ENCODE measurements at regions not wholly inside any gene's neighbourhood (a gene's known extent, or its start where the extent isn't known, plus 50 kb on each side); places are given as distances from the start of the nearest gene placed in this dataset.
A peak's percentile ranks its signal among the peaks of the same experiment; 100 is the strongest.

DNA sequence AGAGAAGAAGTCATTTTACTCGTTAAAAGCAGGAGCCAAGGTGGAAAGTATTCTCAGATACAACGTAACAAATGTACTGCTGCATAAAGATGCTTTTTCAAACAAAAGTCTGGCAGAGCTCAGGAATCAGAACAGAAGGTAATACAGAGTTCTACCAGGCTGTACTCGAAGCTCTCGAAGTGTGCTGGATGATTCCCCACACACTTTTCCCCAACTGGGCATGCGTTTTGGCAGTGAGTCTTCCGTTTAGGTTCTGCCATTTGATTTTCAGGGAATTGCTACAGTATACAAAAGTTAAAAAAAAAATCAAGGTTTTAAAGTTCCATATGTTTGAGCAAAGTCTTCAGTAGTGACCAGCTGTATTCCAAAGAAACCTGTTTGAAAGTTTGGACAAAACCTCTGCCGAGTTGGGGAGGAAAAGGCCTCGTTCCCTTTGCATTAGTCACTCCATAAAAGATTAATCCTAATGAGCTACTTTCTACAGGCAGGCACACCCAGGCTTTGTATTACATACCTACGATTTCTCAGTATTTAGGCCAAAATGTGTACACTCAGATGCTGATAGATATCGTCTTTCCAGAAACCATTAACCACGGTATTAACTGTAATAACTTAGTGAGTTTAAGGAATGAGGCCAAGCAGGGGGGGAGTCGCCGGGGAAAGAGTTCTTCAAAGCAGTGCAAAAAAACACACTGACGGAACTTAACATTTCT is 477.1 kb downstream of the LMO4 start:
- Mint-ChIP-seq H3K27me3 (ENCODE audit: low read depth) (no peaks in the 10 kb centered on the region), H3K27ac (ENCODE audit: unreplicated experiment) (peak overlapping the region; percentile 53), H3K4me3 (no peak overlapping the region), H3K4me1 (peaks cover 3% of the 10 kb centered on the region), H3K36me3 (ENCODE audit: low read depth) (no peaks in the 10 kb centered on the region), H3K9me3 (no peaks in the 10 kb centered on the region)
- no peak for DNase-seq (ENCODE audit: low read depth, low spot score)
- TF ChIP-seq, protein P1, sequence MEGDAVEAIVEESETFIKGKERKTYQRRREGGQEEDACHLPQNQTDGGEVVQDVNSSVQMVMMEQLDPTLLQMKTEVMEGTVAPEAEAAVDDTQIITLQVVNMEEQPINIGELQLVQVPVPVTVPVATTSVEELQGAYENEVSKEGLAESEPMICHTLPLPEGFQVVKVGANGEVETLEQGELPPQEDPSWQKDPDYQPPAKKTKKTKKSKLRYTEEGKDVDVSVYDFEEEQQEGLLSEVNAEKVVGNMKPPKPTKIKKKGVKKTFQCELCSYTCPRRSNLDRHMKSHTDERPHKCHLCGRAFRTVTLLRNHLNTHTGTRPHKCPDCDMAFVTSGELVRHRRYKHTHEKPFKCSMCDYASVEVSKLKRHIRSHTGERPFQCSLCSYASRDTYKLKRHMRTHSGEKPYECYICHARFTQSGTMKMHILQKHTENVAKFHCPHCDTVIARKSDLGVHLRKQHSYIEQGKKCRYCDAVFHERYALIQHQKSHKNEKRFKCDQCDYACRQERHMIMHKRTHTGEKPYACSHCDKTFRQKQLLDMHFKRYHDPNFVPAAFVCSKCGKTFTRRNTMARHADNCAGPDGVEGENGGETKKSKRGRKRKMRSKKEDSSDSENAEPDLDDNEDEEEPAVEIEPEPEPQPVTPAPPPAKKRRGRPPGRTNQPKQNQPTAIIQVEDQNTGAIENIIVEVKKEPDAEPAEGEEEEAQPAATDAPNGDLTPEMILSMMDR (conservative IDR thresholded peaks at IDR 0.05) = no peak

GRCh38 chr1:87806379-87807094 is 477.9 kb downstream of the LMO4 start:
- Mint-ChIP-seq H3K4me1 (peaks cover 8% of the 10 kb centered on the region), H3K4me3 (no peak overlapping the region)

GRCh38 chr1:87810166-87810565 is 481.5 kb downstream of the LMO4 start:
- TF ChIP-seq, protein P1 (conservative IDR thresholded peaks at IDR 0.05) = no peak
- no peaks in the 10 kb centered on the region for H3K27me3 Mint-ChIP-seq (ENCODE audit: low read depth)
- H3K4me3 Mint-ChIP-seq = no peak overlapping the region
- peaks cover 3% of the 10 kb centered on the region for H3K9me3 Mint-ChIP-seq
- no peak overlapping the region for H3K27ac Mint-ChIP-seq (ENCODE audit: unreplicated experiment)
- no peak for DNase-seq (ENCODE audit: low read depth, low spot score)
- no peaks in the 10 kb centered on the region for H3K36me3 Mint-ChIP-seq (ENCODE audit: low read depth)
- peaks cover 13% of the 10 kb centered on the region for H3K4me1 Mint-ChIP-seq

More at GRCh38 chr1:87806379-87807094, 477.9 kb downstream of the LMO4 start:
- TF ChIP-seq, protein P1 (conservative IDR thresholded peaks at IDR 0.05) = no peak
- Mint-ChIP-seq H3K36me3 (ENCODE audit: low read depth) (no peaks in the 10 kb centered on the region), H3K27ac (ENCODE audit: unreplicated experiment) (no peak overlapping the region), H3K27me3 (ENCODE audit: low read depth) (no peaks in the 10 kb centered on the region), H3K9me3 (peaks cover 3% of the 10 kb centered on the region)
- DNase-seq (ENCODE audit: low read depth, low spot score) = no peak

DNA sequence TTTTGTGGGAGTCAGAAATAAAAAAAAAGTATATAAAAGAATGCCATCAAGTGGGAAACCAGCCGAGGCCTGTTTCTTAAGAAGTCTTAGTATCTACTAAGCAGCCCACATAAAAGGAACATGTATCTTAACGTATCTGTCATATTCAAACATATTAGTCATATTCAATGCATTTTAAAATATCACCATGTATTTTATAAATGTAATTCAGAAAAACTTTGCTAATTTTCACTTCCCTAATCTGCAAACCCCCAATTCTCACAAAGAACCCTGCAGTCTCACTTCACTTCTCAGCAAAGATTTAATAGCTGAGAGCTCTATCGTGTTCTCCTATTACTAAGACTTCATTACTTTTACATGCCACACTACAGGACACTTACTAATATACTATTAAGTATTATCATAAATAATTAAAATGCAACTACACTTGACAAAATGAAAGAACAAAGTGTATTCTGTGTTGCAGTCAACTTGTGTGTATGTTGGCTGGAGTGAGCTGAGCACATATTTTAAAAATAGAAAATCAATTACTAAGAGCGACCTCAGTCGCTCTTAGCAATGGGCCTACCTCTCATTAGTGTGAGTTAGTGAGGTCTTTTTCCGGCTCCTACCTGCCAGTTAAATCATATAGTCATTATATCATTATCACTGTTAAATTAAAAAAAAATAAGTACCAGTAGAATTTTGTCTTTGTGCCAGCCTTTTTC is 484.3 kb downstream of the LMO4 start:
- H3K4me1 Mint-ChIP-seq = peaks cover 9% of the 10 kb centered on the region
- no peak overlapping the region for H3K4me3 Mint-ChIP-seq
- DNase-seq (ENCODE audit: low read depth, low spot score) = no peak
- TF ChIP-seq, protein P1 (conservative IDR thresholded peaks at IDR 0.05) = no peak
- H3K9me3 Mint-ChIP-seq = peaks cover 3% of the 10 kb centered on the region
- no peaks in the 10 kb centered on the region for H3K36me3 Mint-ChIP-seq (ENCODE audit: low read depth)
- no peak overlapping the region for H3K27ac Mint-ChIP-seq (ENCODE audit: unreplicated experiment)
- H3K27me3 Mint-ChIP-seq (ENCODE audit: low read depth) = no peaks in the 10 kb centered on the region

DNA sequence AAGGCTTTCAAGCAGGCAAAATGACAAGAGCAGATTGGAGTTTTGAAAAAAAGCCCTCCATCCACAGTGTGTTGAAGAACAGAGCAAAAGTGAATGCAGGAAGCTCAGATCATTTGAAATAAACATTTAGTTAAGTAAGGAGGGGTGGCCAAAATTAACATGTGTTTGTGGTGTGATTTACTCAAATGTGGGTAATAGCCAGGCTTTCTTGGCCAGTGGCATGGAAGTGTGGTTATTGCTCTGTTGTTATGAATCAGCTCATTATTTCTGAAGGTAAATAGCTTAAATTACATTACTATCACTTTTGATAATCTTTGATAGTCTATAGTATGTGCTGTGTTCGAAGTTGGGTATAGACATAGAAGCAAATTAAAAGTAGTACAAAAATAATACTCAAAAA is 485.9 kb downstream of the LMO4 start:
- Mint-ChIP-seq H3K27me3 (ENCODE audit: low read depth) (no peaks in the 10 kb centered on the region), H3K27ac (ENCODE audit: unreplicated experiment) (no peak overlapping the region), H3K4me3 (no peak overlapping the region), H3K4me1 (peaks cover 12% of the 10 kb centered on the region), H3K9me3 (peaks cover 3% of the 10 kb centered on the region), H3K36me3 (ENCODE audit: low read depth) (no peaks in the 10 kb centered on the region)
- TF ChIP-seq, protein P1 (conservative IDR thresholded peaks at IDR 0.05) = no peak
- no peak for DNase-seq (ENCODE audit: low read depth, low spot score)
